HG02970 (cell line): ENCODE measurements at regions not wholly inside any gene's neighbourhood (a gene's known extent, or its start where the extent isn't known, plus 50 kb on each side); places are given as distances from the start of the nearest gene placed in this dataset.

Source experiments
- ATAC-seq: cut with Tn5 transposase; IDR thresholded peaks from one replicate; pipeline ENCODE4 v1.9.1; 2021; ENCODE audit warnings: mild to moderate bottlenecking, moderate library complexity, moderate number of reproducible peaks; ENCODE audit not compliant: unreplicated experiment, low FRiP score

DNA sequence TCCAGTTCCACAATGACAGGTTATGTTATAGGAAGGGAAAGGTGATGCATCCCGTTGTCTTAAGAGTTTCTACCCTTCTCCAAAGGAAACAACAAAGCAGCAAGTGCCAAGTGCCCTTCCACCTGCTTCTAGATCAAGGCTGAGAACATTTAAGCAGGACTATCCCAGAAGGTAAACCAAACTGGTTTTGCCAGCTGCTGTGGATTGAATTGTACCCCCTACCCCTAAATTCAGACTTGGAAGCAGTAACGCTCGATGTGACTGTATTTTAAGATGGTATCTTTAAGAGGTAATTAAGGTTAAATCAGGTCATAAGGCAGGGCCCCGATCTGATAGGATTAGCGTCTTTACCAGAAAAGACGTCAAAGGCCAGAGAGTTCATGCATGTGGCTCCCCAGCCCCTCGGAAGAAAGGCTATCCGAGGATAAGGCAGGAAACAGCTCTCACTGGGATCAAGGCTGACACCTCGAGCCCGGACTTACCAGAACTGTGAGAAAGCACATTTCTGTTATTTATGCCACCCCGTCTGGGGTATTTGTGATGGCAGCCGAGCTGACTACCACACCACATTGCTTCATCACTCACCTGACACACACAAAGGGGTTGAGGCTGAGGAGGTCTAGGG, 179.1 kb upstream of the RAI14 start:
- ATAC-seq: no peak

DNA sequence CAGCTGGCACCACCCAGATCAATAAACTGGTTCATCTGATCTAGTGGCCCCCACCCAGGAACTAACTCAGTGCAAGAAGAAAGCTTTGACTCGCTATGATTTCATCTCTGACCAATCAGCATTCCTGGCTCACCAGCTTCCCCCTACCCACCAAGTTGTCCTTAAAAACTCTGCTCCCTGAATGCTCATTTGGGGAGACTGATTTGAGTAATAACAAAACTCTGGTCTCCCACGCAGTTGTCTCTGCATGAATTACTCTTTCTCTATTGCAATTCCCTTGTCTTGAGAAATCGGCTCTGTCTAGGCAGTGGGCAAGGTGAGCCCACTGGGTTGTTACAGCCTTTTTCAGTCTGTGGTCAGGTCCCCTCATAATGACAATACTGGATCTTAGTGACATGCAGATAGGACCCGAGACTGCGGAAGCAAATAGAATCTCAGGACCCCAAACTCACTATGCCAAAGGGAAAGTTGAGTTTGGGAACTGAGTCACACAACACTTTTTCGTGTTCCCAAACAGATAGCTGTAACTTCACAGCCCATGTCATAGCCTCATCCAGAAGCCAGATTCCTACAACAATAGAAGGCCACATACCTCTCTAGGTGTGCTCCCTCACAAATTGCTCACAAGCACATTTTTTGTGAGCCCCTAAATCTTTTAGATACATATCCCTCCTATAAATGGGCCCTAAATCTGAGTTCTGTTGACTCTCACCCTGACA, 175.2 kb upstream of the RAI14 start:
- ATAC-seq: no peak

DNA sequence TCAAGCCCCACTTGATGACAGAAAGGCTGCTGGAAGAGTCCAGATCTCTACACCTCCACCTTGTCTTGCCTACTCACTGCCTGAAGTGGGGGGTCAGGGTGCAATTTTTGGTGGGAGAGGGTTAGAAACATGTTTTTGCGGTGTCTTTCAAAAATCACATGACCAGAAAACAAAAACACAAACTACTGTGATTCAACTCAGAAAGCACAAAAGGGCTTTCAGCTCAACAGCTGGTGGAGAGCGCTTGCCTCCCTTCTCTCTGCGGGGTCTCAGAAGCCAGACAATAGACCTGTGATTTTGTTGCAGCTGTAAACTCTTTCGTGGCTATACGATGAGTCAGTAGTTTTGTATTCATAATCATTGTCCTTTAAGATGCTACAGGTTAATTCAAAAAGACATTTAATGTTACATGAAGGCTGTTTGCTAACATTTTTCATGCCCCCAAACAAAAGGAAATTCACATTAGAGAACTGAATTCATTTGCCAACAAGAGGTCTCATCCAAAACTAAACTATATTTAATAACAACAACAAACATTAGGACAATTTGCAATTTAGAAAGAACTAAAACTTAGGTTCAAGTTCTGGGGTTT, 172.6 kb upstream of the RAI14 start:
- ATAC-seq: no peak

DNA sequence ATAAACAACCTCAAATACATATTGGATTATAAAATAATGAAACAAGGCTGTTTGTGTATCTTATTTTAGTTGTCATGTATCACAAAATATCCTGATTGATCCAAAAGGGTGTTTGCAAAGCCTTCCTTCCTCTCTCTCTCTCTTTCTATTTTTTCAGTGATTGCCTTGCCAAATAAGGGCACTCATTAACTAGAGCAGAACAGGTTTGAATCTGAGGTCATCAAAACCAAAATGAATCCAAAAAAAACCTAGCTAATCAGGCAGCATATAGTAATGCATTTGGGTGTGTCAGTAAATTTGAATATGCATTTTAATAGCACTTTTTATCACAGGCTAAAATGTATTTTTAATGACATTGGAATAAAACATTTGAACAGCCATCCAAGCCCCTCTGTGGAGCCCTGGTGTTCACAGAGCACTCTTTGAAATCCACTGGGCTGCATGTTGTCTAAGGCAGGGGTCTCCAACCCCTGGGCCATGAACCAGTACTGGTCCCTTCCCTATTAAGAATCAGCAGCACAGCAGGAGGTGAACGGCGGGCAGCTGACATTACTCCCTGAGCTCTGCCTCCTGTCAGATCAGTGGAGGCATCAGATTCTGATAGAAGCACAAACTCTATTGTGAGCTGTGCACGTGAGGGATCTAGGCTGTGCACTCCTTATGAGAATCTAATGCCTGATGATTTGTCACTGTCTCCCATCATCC, 171.8 kb upstream of the RAI14 start:
- ATAC-seq: no peak

DNA sequence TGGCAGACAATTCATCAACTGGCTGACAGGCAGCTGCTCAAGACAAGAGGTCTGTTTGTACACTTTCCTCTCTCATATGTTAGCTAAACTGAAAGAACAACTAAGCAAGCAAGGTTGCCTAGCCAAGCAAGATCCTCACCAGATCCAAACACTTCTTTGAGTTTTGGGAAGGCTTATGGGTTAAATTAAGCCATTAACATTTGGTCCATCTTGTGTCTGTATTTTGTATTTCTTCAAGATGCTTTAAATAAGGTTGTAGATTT, 170.4 kb upstream of the RAI14 start:
- no peak for ATAC-seq

DNA sequence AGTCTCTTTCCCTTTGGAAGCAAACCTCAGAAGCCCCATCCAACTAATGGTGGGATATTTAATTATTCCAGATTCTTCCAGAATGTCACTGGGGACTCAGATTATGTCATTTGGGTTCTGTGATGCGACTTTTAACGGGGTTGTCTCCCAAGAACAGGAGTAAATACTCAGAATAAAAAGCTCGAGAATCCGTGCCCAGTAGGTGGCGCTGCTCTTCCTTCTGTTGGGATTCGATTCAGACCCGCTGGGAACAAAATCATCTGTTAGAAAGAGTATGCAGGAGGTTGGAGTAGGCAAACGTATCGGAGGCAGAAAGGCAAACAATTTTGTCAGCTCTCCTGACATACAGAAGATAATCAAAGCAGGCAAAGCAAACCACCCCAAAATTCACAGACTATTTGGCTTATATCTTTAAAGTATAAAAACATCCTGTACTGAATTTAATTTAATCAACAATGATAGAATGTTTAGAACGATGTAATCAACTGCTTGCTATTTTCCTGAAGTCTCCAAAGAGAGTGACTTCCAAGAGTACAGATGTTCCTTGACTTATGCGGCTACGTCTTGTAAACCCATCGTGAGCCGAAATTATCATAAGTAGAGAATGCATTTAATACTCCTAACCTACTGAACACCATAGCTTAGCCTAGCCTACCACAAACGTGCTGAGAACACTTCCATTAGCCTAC, 169.8 kb upstream of the RAI14 start:
- ATAC-seq: no peak

DNA sequence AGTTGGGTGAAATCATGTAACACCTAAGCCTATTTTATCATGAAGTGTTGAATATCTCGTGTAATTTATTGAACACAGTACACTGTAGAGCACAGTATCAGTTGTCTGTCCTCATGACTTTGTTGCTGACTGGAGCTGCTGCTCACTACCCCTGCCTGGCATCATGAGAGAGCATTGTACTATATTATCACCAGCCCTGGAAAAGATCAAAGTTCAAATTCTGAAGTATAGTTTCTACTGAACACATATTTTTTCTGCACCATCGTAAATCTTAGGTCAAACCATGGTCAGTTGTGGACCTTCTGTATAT, 169.3 kb upstream of the RAI14 start:
- ATAC-seq: no peak

DNA sequence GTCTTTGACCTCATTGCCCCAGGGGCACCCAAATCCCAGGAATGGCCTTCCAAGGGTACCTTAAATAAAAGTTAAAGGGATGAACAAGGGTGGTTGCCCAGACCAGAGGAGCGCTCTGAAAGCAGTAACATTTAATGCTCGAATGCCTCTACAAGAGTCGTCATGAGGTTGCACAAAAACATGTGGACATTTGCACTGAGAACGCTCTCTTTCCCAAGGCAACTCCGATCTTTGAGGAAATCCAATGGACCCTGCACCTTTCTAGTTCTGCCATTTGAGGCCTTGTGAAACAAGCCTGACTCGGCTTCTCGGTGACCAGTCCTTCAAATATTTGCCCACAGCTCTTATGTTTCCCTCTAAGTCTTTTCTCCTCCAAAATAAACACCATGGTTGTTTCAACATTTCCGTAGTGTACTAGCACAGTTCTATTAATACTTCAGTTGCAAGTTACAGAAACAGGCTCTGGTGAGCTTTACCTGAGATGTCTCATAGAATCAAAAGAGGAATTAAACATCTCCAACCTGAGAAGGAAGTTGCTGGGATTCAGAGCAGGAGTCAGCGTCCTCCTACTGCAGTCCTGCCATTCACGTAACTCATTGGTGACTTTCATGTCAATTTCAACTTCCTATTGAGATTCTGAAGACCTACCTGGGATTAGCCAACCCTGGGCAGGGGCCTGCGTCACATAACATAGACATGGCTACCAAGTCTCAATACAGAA, 168.8 kb upstream of the RAI14 start:
- no peak for ATAC-seq

DNA sequence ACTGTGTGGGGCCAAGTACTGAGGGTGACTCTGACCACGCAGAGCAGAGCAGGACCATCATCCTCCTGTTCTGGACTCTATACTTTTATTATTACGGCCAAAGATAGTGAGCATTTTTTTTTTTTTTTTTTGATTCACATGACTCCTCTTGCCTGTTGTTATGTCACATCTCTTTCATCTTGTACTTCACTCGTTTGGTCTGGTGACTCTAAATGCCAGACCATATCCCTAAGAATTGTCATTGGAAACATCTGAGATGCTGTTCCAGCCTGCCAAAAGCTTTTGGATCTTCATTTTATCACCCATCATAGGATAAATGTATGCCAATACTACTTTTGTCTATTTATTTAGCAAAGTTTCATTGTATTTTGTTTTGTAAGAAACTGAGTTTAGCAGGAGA, 168.2 kb upstream of the RAI14 start:
- no peak for ATAC-seq

DNA sequence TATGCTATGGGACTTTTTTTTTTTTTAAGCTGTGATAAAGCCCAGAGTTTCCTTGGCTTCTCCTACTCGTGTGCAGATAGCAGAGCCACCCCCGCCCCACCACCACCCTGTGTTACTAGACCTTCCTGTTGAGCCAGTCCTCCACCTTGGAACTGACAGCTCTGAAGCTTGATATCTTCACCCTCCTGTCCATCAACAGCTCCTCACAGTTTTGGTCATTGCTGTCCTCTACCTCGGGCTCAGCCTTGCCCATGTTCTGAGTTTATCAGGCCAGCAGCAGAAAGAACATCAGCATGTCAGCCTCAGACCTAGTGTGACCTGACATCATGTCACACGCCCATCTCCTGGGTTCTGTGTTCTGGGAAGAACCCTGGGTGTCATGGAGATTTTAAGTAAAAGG, 167.1 kb upstream of the RAI14 start:
- ATAC-seq: no peak

DNA sequence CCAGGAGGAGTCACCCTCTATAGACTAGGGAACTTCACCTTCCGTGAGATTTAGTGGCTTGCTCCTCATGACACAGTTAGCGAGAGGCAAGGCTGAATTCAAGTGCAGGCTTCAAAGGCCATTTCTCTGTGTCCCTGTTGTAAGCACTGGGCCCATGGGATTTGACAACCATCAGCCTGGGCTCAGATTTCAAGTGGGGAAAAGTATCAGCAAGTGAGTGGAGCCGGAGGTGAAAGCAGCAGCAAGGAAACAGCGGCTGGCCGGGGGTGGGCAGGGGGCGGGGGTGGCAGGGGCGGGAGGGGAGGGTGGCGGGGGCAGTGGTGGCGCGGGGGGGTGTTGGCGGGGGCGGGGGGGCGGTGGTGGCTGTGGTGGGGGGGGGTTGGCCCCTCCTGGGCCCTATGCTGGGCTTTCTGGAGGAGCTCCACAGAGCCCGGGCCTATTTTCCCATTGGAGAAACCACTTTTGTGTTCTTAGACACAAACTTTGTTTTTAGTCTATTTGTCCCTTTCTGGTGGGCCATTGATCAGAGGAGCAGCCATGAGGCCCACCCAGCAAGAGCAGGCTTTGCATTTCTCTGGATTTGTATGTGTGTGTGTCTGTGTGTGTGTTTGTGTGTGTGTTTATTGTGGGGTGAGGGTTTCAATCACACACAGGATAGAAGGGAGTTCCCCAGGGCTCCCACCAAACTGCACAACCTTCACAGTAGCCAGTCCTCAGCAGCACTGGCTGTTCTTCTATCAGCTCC, 165.4 kb upstream of the RAI14 start:
- ATAC-seq: no peak

DNA sequence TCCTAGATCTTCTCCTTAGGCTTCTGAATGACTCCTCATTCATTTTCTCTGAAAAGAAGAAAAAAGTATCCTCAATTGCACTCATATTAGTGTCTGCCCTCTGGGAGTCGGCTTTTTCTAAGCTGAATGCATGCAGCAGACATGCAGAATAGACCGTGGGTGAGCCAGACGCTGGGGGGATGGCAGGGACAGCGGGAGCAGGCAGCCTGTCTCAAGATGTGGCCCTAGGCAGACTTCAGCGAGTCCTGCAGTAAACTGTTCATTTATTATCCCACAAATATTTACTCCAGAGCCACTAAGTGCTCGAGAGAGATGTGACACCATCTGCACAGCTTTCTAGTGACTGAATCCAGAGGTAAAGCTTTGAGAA, 164.9 kb upstream of the RAI14 start:
- ATAC-seq: no peak

DNA sequence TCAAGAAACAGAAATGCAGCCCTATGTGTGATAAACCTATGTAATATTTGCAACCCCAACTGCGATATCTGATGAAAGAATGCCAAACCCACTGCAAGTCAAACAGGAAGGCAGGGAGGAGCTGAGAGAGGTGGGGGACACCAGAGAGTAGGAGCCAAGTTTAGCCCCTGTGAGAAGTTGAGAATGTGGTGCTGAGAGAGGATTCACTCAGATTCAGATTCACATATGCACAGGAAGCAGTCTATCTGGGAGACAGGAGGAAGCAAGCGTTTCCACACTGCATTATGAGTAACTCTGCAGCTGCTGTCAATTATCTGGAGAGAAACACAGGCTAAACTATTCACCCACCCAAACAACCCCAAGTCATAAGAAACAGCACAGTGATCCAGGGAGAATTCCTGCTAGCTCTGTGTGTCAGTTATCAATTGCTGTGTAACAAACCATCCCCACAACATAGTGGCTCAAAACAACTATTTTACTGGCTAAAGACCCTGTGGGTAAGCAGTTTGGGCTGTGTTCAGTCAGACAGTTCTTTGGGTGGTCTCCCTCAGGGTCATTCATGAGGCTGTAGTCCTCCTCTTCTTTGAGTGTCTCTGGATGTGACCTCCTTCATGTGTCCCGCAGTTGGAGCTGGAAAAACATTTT, 161.9 kb upstream of the RAI14 start:
- ATAC-seq: no peak

DNA sequence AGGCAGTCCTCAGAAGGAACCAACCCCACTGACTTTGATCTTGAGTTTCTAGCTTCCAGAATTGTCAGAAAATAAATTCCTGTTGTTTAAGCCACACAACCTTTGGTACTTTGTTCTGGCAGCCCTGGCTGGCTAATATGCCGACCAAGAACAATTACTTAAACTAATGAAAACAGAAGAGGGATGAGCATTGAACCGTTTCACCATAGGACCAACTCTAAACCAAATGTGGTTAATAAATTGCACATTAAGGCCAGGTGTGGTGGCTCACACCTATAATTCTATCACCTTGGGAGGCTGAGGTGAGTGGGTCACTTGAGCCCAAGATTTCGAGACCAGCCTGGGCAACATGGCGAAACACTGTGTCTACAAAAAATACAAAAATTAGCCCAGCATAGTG, 160.9 kb upstream of the RAI14 start:
- ATAC-seq: no peak

DNA sequence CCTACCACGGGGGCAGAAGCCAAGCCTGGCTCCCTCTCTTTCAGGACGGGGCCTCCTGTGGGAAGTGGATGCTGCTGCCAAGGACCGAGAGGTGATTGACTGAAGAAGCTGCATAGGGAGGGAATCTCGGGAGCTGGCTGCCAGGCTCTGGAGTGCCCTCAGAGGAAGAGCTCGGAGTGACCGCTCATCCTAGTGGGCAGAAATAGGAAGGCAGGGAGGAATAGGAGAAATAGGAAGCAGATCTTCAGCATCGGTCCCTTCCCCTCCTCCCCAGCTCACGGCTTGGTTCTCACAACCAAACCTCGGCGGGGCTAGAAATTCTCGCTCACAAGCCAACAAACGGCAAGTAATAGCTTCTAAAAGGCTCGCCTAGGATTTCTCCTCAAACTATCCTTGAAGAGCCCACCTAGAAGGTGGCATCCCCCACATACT, 159.9 kb upstream of the RAI14 start:
- ATAC-seq: no peak

DNA sequence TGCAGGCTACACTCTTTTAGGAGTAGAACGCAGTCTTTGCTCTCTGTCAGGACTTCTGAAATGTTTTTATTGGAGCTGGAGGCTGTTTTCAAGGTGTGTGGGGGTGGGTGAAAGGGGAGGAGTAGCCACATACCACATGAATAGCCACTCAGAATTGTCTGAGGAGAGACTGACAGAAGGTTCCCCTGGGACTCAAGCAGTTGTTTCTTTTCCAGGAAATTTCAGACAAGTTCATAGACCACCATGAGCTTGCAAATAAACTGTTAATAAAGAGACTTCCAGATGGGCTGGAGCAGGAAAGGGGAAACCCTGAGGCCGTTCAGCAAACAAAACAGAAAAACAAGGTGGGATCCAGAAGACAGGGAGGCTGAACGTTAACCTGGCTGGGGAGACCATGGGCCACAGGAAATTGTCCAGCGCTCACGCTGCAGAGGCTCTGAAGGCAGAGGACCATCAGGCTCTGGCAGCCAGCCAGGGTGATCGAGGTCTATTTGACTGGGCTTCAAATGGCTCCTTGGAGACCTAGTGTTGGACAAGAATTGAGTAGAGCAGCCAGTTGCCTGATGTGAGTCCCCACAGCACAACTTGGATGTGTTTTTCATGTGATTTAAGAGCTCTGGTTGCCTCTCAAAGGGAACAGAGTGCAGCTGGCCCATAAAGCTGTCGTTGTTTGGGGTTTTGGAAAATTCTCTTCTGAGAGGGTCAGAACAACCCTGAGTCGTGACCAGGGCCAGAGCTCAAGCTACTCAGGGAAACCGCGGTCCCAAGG, 159.2 kb upstream of the RAI14 start:
- no peak for ATAC-seq

DNA sequence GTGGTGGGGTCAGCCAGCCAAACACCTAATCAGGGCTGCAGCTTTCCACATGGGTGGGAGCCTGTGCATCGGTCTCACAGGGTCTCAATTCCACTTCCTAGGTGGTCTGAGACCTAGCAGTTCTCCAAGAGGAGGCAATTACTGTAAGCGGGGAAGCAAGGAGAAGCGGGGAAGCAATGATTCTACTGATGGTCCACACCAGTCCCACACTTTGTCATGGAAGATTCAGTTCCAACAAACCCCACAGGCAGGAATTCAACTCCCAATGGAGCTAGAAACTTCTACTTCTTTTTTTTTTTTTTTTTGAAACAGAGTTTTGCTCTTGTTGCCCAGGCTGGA, 158.7 kb upstream of the RAI14 start:
- no peak for ATAC-seq

DNA sequence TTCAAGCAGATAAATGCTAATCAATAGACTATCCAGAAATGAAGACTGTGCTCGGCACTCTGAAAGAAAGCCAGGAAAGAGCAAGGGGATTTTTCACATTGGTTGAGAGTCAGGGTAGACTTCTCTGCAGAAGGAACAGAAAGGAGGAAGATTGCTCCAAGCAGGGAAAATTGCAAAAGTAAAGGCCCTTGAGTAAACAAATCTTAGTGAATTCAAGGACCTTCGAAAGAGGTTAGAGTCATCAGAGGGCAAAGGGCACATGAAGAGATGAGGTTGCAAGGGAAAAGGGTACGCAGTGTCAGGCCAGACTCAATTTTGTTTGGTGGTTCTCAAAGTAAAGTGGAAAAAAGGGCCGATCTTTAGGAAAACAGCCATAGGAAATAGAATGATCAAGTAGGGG, 157.6 kb upstream of the RAI14 start:
- ATAC-seq: no peak
